HCT116 (cell line): ENCODE measurements at regions not wholly inside any gene's neighbourhood (a gene's known extent, or its start where the extent isn't known, plus 50 kb on each side); places are given as distances from the start of the nearest gene placed in this dataset.

ENCODE experiments used
- CEBPB ChIP-seq: IDR thresholded peaks from 2 replicates; pipeline ENCODE4 v1.6.1; 2012; ENCODE audit warnings: low read depth
- CTCF ChIP-seq, 3 experiments: fragments of 200-600 bp in 1 of 3; sonication (generic) in 1 of 3; IDR thresholded peaks in 2 of 3; conservative IDR thresholded peaks in 1 of 3; 2 replicates each; pipeline ENCODE4 v1.5.1; 2012 to 2017; ENCODE audit warnings: low read depth in 2 of 3, low read length in 2 of 3, antibody characterized with exemption in 1 of 3, borderline replicate concordance in 1 of 3, control low read depth in 1 of 3, mild to moderate bottlenecking in 1 of 3, mixed read lengths in 1 of 3, mixed run types in 1 of 3, moderate library complexity in 1 of 3; ENCODE audit not compliant: insufficient read depth in 1 of 3
- EZH2 ChIP-seq: fragments of 200-600 bp; sonication (generic); IDR thresholded peaks from 2 replicates; pipeline ENCODE4 v1.6.1; 2017; ENCODE audit warnings: antibody characterized with exemption, mixed run types
- POLR2AphosphoS5 ChIP-seq: IDR thresholded peaks from 2 replicates; pipeline ENCODE4 v1.6.1; 2011; ENCODE audit warnings: mild to moderate bottlenecking, low read depth, low read length, moderate library complexity

- TF ChIP-seq CEBPB, result no peak
- TF ChIP-seq CTCF (IDR thresholded peaks at IDR 0.05 in 2 of 3, conservative IDR thresholded peaks at IDR 0.05 in 1 of 3; ENCODE audit: borderline replicate concordance in 1 of 3, insufficient read depth in 1 of 3, low read depth in 2 of 3, low read length in 2 of 3), result no peak
- TF ChIP-seq EZH2, result no peak
- TF ChIP-seq POLR2AphosphoS5, result no peak
Measured at GRCh38 chr4:114368751-114369150, 229.9 kb upstream of the UGT8 start.
